ENCODE measurements at regions not wholly inside any gene's neighbourhood (a gene's known extent, or its start where the extent isn't known, plus 50 kb on each side); places are given as distances from the start of the nearest gene placed in this dataset.
A peak's percentile ranks its signal among the peaks of the same experiment; 100 is the strongest.

- Histone ChIP-seq H2AK5ac (ENCODE audit: low read depth, low read length) (no peak overlapping the region), H4K5ac (ENCODE audit: insufficient read length, low read depth, low read length) (no peak overlapping the region), H2BK20ac (ENCODE audit: low read length) (no peak overlapping the region), H3K56ac (replicated peaks; ENCODE audit: insufficient read length, low read depth, low read length) (no peak overlapping the region), H3K4me2 (ENCODE audit: insufficient read depth in 1 of 2, low read depth in 2 of 2, low read length in 2 of 2) (no peak overlapping the region), H4K91ac (replicated peaks; ENCODE audit: insufficient read length, low read length) (peak overlapping the region; percentile 48), H3K23me2 (ENCODE audit: low read depth, low read length) (peaks cover 2% of the 10 kb centered on the region; the same call in 1 of the 2 replicates), H3K79me2 (ENCODE audit: control insufficient read depth in 1 of 2, insufficient read depth in 2 of 2, low read length in 2 of 2) (no peaks in the 10 kb centered on the region), H3K9ac (replicated peaks in 1 of 4; ENCODE audit: extremely low read depth in 1 of 4, low read depth in 3 of 4, low read length in 3 of 4) (peak overlapping the region in 1 of 4 experiments; percentile 2; a peak in 1 of 7 replicates), H2BK15ac (ENCODE audit: low read length) (no peak overlapping the region), H4K8ac (ENCODE audit: extremely low read depth, insufficient read depth, low read length) (no peak overlapping the region), H3K4me1 (replicated peaks in 1 of 4; ENCODE audit: control insufficient read depth in 3 of 4, insufficient read depth in 4 of 4, low read length in 3 of 4) (no peaks in the 10 kb centered on the region), H3K23ac (ENCODE audit: insufficient read length) (no peak overlapping the region), H2BK5ac (ENCODE audit: low read depth, low read length) (peak overlapping the region; percentile 1; the same call in 1 of the 2 replicates), H2AFZ (ENCODE audit: low read length) (no peak overlapping the region), H3K14ac (ENCODE audit: insufficient read length) (peak overlapping the region; percentile 94), H3K4ac (replicated peaks; ENCODE audit: insufficient read length, low read depth, low read length) (peak overlapping the region; percentile 44), H3K4me3 (ENCODE audit: extremely low read depth in 1 of 4, insufficient read depth in 2 of 4, low read depth in 3 of 4, low read length in 4 of 4) (no peak overlapping the region), H3K79me1 (ENCODE audit: low read depth, low read length) (no peaks in the 10 kb centered on the region), H2BK120ac (replicated peaks; ENCODE audit: low read depth, low read length) (no peak overlapping the region), H2BK12ac (ENCODE audit: low read depth, low read length) (no peak overlapping the region), H3K36me3 (ENCODE audit: control insufficient read depth in 2 of 4, insufficient read depth in 4 of 4, low read length in 3 of 4) (no peaks in the 10 kb centered on the region; a peak in 1 of 8 replicates), H3K9me3 (ENCODE audit: insufficient read depth in 2 of 2, low read depth in 1 of 2, low read length in 1 of 2) (peaks cover 6 to 7% of the 10 kb centered on the region in 2 experiments; a peak in 3 of 4 replicates), H3K27me3 (replicated peaks in 1 of 4; ENCODE audit: control insufficient read depth in 3 of 4, extremely low read depth in 1 of 4, insufficient read depth in 3 of 4, low read length in 3 of 4) (peaks cover 0 to 2% (median 0%) of the 10 kb centered on the region in 4 experiments; a peak in 2 of 7 replicates), H3K27ac (ENCODE audit: low read depth, low read length) (no peak overlapping the region), H4K20me1 (replicated peaks in 1 of 2; ENCODE audit: control insufficient read depth in 1 of 2, insufficient read depth in 2 of 2, low read length in 2 of 2) (peaks cover 0 to 5% of the 10 kb centered on the region in 2 experiments), H3K18ac (ENCODE audit: extremely low read depth, low read length) (no peak overlapping the region)
- FAIRE-seq (no peak), DNase-seq (ENCODE audit: low read depth in 1 of 2, low spot score in 2 of 2) (no peak)
- POLR2A ChIA-PET (ENCODE audit: partially characterized antibody), result no interaction called here
- TF ChIP-seq SRF (IDR thresholded peaks at IDR 0.05; ENCODE audit: low read depth, low read length) (no peak), SIN3A (conservative IDR thresholded peaks at IDR 0.05 in 1 of 2, IDR thresholded peaks at IDR 0.05 in 1 of 2; ENCODE audit: low read depth in 1 of 2, low read length in 2 of 2) (no peak), KDM5A (IDR thresholded peaks at IDR 0.05; ENCODE audit: low read length) (no peak), TAF7 (optimal IDR thresholded peaks at IDR 0.05; ENCODE audit: borderline replicate concordance, low read depth, low read length) (no peak)
- WGBS, 2 experiments (ENCODE audit: extremely low coverage in 1 of 2, insufficient coverage in 1 of 2, insufficient read length in 1 of 2, insufficient replicate concordance in 2 of 2, low coverage in 1 of 2, low lambda C conversion rate in 2 of 2, missing lambda C conversion rate in 1 of 2), result 87% methylated on average over 15 of the region's 15 CpGs; no CpG with 5 or more reads in 1 of the 2 experiments
- CTCF ChIA-PET (ENCODE audit: partially characterized antibody), result interaction anchor here (1.2 to 9.2 kb wide), 4 partner anchors 8 to 65 kb away, joined by 5 to 45 read pairs (median 7); no protein-coding TSS in a partner anchor
These were observed 117.5 kb downstream of the TENT4A start for GRCh38 chr5:6830643-6831239.

All from H1 (cell line).